NK-92 treated with Interleukin-12 subunit alpha and Interleukin-12 subunit beta, amount 100 ng/mL, for 24 hours (cell line): ENCODE measurements at regions not wholly inside any gene's neighbourhood (a gene's known extent, or its start where the extent isn't known, plus 50 kb on each side); places are given as distances from the start of the nearest gene placed in this dataset.

ENCODE experiments used
- DNase-seq: peaks from one replicate; lab custom pipeline; 2025; lab: John Stamatoyannopoulos, UW

DNA sequence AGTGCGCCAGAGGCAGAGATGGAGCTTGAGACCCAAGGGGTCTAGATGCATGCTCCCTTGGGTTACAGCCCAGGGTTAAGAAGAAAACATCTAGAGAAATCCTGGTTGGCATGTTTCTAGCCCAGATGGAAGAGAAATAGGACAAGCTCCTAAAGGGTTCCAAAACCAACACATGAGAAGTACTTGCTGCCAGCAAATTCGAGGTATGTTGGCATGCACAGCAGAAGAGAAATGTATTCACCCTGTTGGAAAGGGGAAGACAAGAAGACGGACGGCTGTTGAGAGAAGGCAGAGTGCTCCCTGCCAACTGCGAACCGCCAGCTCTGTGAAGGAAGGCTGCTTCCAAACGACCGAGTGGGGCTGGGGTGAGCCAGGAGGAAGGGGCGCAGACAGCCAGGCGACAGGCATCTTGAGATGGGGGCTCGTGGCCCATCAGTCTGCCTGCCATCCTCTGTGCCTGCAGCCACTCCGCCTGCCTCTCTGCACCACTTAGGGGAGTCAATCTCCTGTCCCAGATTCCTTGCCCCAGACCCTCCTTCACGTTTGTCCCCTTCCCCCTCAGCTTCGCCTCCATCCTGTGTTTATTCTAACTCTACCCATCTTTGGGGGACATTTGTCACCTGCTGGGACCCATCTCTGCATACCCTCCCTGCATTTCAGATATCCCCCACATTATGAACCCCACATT, 249.2 kb downstream of the CDC5L start:
- DNase-seq, result no peak

DNA sequence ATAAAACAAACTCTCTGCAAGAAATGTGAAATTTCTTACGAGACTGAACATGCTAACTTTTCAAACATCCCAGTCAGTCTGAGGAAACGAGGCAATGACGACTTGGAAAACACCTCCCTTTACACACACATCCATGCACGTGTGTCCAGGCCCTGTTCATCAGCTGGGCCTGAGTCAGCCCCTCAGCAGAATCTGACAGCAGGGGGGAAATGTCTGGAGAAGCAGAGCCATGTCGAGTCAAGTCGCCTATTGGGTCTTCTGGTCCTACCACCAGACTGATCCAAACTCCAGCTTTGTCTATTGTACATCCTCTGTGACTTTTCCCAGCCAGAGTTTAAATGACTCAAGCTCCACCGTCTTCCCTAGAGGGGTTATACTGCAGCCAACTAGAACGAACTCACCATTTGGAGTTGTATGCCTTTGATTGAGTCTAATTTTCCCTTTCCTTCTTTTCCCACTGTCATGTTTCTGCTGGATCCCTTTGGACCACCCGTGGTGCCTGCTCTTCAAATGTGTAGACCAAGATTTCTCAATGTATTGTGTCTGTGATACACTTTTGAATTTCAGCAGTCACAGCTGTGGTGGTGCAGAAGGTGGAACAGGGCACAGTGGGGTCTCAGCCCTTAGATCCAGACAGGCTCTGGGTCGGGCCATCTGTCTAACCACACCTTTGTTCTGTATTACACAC, 254.0 kb downstream of the CDC5L start:
- DNase-seq, result no peak

GRCh38 chr6:44642349-44642748, 254.8 kb downstream of the CDC5L start:
- no peak for DNase-seq

DNA sequence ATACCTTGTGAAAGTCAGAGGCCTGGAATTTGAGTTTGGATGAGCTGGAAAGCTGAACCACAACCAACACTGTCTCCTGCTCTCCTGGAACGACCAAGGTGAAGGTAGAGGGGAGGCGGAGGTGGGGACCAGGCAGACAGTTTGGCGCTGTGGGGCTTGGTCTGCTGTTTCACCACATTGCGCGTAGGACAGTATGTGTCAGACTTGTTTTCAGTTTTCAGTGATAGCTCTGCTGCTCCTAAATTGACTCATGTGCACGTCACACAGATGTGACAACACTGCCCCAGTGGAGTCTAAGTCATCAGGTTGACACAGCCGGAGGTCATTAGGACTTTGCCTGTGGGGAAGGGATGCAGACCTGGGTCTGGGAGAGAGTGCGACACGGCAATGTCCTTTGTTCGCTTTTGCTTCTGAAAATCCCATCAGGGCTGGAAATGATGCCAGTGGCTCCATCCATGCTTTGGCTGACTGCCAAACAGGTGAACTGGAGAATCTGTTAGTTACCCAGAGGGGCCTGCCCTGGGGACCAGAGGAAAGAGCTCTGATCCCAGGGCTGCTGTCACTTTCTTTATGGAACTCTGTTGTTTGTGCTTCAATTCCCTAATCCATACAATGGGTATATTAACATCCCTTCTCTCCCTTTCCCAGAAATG, 255.5 kb downstream of the CDC5L start:
- DNase-seq, result peak; percentile 19

- no peak for DNase-seq
Measured at GRCh38 chr6:44645276-44645675, 257.8 kb downstream of the CDC5L start.

- no peak for DNase-seq
Measured at GRCh38 chr6:44646355-44646754, 258.8 kb downstream of the CDC5L start.

- DNase-seq, result no peak
Measured at GRCh38 chr6:44649365-44650025, 262.0 kb downstream of the CDC5L start.

GRCh38 chr6:44650495-44650894, 263.0 kb downstream of the CDC5L start:
- DNase-seq, result no peak

DNA sequence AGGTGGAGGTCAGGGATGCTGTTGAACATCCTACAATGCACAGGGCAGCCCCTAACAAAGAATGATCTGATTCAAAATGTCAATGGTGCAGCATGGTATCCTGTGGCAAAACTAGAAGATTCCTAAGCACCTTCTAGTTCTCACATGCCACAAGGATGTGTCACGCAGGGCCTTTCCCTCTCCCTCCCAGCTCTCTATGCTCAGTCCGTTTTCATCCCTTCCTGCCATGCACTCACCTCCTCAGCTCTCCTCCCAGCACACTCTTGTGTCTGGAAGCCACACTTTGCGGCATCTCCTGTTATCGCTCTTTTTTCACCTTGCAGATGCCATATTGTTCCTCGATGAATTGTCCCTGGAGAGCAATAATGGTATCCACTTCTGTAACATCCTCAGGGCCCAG, 263.4 kb downstream of the CDC5L start:
- no peak for DNase-seq

DNA sequence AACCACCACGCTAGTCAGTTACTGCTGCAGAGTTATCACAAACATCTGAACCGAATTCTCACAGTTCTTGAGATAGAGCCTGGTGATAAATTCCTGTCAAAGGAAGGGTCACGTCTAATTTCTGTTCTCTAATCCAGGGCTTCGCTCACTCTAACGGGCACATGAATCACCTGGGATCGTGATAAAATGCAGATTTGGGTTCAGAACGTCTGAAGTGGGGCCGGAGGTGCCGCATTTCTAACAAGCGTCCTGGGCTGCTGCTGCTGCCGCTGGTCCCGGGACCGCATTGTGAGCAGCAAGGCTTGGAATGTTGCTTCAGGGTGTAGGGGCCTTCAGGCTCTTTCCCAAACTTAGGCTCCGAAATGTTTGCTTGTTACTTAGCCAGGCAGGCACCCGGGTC, 264.1 kb downstream of the CDC5L start:
- DNase-seq, result no peak

- no peak for DNase-seq
Measured at GRCh38 chr6:44652547-44652946, 265.0 kb downstream of the CDC5L start.

DNA sequence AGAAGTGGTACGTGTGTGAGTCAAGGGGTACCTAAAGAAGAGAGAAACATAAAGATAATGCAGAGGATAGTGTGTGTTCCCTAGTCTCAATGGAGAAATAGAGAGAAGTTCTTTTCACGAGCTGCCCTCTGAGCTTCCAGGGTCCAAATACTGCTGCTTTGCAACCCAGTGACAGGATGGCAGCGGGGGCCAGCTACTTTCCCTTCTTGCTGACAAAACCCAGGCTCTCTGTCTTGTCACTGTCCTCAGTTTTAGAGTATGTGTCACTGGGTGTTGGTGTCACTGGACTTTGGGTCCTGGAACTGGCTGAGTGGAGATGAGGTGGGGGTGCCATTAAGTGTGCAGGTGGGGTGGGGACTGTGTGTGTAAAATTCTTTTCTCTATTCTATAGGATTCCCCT, 265.6 kb downstream of the CDC5L start:
- no peak for DNase-seq

GRCh38 chr6:44653761-44654218, 266.3 kb downstream of the CDC5L start:
- no peak for DNase-seq

GRCh38 chr6:44655412-44656342, 268.2 kb downstream of the CDC5L start:
- DNase-seq, result peak; percentile 54

DNA sequence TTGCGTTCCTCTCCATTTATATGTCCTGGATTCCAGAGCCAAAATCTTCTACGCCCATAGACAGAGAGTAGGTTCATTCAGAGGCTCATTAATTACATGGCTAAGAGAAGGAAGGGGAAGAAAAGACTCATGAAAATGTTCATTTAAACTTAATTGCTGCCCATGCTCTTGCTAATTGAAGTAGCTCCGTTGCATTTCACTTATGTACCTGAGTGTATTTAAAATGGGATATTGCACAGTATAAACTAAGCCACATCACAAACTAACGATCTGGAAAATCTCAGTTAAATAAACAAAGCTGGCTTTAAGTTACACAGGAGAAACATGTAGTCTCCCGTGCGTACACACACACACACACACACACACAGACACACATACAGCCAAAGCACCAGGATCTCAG, 269.2 kb downstream of the CDC5L start:
- DNase-seq, result no peak

- no peak for DNase-seq
Measured at GRCh38 chr6:44657206-44657819, 269.8 kb downstream of the CDC5L start.

- DNase-seq, result no peak
Measured at GRCh38 chr6:44658571-44658970, 271.1 kb downstream of the CDC5L start.

- no peak for DNase-seq
Measured at GRCh38 chr6:44659726-44660125, 272.2 kb downstream of the CDC5L start.

- no peak for DNase-seq
Measured at GRCh38 chr6:44660561-44661220, 273.2 kb downstream of the CDC5L start.

DNA sequence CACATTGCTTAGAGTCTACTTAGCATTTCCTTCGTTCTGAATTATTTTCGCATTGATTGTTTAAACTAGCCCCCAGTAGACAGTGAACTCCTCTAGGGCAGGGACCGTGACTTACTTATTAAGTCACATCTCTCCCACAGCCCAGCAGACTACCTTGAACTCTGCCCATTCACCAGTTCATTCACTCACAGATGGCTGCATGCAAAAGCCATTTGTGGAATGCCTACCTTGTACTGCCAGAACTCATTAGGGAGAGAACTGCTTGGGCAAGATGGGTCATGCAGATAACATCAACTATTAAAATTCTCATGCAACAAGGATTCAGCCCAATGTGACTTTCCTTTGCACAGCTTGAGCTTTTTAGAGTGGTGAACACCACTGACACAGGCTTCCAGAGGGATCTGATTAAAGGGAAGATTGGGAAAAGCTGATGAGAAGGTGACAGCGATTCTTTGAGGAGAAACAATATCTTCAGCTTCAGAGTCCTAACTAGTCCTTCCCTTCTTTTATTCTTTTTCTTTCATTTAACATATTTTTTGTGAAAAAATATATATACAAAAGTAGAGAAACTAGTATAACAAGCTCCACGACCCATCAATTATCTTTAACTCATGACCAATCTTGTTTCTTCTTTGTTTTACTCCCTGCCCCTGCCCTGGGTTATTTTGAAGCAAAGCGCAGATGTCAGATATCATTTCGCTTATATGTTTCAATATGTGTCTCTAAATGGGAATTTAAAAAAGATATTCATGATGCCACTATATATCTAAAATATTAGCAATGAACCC, 273.9 kb downstream of the CDC5L start:
- DNase-seq, result no peak
